DND-41 (cell line): ENCODE measurements at regions not wholly inside any gene's neighbourhood (a gene's known extent, or its start where the extent isn't known, plus 50 kb on each side); places are given as distances from the start of the nearest gene placed in this dataset.

Experiments used
- ATAC-seq: fragments of 200-7000 bp; cut with Tn5 transposase; 3 replicates; pipeline ENCODE4 v1.9.1; 2021; ENCODE audit warnings: low read depth; ENCODE audit not compliant: insufficient read depth
- DNase-seq: peaks from one replicate; pipeline ENCODE4 v3.0.0-alpha.2; 2020
- H2AFZ ChIP-seq: 2 replicates; pipeline ENCODE4 v1.6.0; 2012; ENCODE audit warnings: low read depth, low read length
- H3K27ac ChIP-seq: 2 replicates; pipeline ENCODE4 v1.5.1; 2012; ENCODE audit warnings: low read length, inconsistent platforms
- H3K27me3 ChIP-seq: fragments of 200-600 bp; sonication (generic); 2 replicates; pipeline ENCODE4 v1.6.0; 2012; ENCODE audit warnings: low read length, mild to moderate bottlenecking, inconsistent platforms; ENCODE audit not compliant: insufficient read depth, poor library complexity
- H3K36me3 ChIP-seq: 2 replicates; pipeline ENCODE4 v1.5.1; 2012; ENCODE audit warnings: low read length, inconsistent platforms; ENCODE audit not compliant: insufficient read depth
- H3K4me1 ChIP-seq: 2 replicates; pipeline ENCODE4 v1.5.1; 2012; ENCODE audit warnings: mild to moderate bottlenecking, low read length; ENCODE audit not compliant: insufficient read depth
- H3K4me2 ChIP-seq: 2 replicates; pipeline ENCODE4 v1.6.0; 2012; ENCODE audit warnings: mild to moderate bottlenecking, moderate library complexity, low read length, inconsistent platforms; ENCODE audit not compliant: insufficient read depth
- H3K4me3 ChIP-seq, 2 experiments: fragments of 200-600 bp in 1 of 2; shearing (Covaris generic) in 1 of 2; 2 replicates each; pipeline ENCODE4 v1.5.1; 2012 to 2016; ENCODE audit warnings: inconsistent platforms in 2 of 2, low read length in 2 of 2, mild to moderate bottlenecking in 2 of 2, low read depth in 1 of 2, moderate library complexity in 1 of 2
- H3K79me2 ChIP-seq: 2 replicates; pipeline ENCODE4 v1.6.0; 2012; ENCODE audit warnings: low read length, inconsistent platforms; ENCODE audit not compliant: insufficient read depth
- H3K9ac ChIP-seq: 2 replicates; pipeline ENCODE4 v1.6.0; 2012; ENCODE audit warnings: low read depth, mild to moderate bottlenecking, inconsistent platforms, low read length, moderate library complexity
- H3K9me3 ChIP-seq: 2 replicates; pipeline ENCODE4 v1.5.1; 2012; ENCODE audit warnings: low read length, moderate library complexity, mild to moderate bottlenecking, inconsistent platforms; ENCODE audit not compliant: insufficient read depth, severe bottlenecking
- H4K20me1 ChIP-seq: 2 replicates; pipeline ENCODE4 v1.6.0; 2012; ENCODE audit warnings: low read length; ENCODE audit not compliant: insufficient read depth
- CTCF ChIP-seq: IDR thresholded peaks from 2 replicates; pipeline ENCODE4 v1.5.1; 2012; ENCODE audit warnings: borderline replicate concordance, low read length, moderate library complexity, mild to moderate bottlenecking; ENCODE audit not compliant: poor library complexity, severe bottlenecking; ENCODE audit errors: extremely low read depth
- EZH2 ChIP-seq: IDR thresholded peaks from 3 replicates; pipeline ENCODE4 v1.6.1; 2012; ENCODE audit warnings: borderline replicate concordance, low read depth, mild to moderate bottlenecking, moderate library complexity, low read length, inconsistent platforms; ENCODE audit not compliant: severe bottlenecking

GRCh38 chrX:139025816-139026215, 314.3 kb upstream of the FGF13 start:
- no peak for DNase-seq
- ATAC-seq, result no peak
- Histone ChIP-seq H2AFZ (no peak overlapping the region), H4K20me1 (no peaks in the 10 kb centered on the region), H3K36me3 (no peaks in the 10 kb centered on the region), H3K4me2 (no peak overlapping the region), H3K4me3 (no peak overlapping the region), H3K79me2 (no peaks in the 10 kb centered on the region), H3K27ac (no peak overlapping the region), H3K9me3 (no peaks in the 10 kb centered on the region), H3K4me1 (no peaks in the 10 kb centered on the region), H3K27me3 (no peaks in the 10 kb centered on the region), H3K9ac (no peak overlapping the region)
- TF ChIP-seq EZH2, result no peak
- TF ChIP-seq CTCF, result no peak

GRCh38 chrX:139023531-139023930, 312.0 kb upstream of the FGF13 start:
- no peaks in the 10 kb centered on the region for H3K9me3 ChIP-seq
- H3K9ac ChIP-seq, result no peak overlapping the region
- no peak for TF ChIP-seq EZH2
- no peak for TF ChIP-seq CTCF
- no peak overlapping the region for H3K4me2 ChIP-seq
- no peaks in the 10 kb centered on the region for H3K27me3 ChIP-seq
- H3K27ac ChIP-seq, result no peak overlapping the region
- H3K4me3 ChIP-seq, result no peak overlapping the region
- H4K20me1 ChIP-seq, result no peaks in the 10 kb centered on the region
- DNase-seq (no peak), ATAC-seq (no peak)
- H2AFZ ChIP-seq, result no peak overlapping the region
- H3K79me2 ChIP-seq, result no peaks in the 10 kb centered on the region
- no peaks in the 10 kb centered on the region for H3K4me1 ChIP-seq
- no peaks in the 10 kb centered on the region for H3K36me3 ChIP-seq

- no peaks in the 10 kb centered on the region for H3K9me3 ChIP-seq
- no peak overlapping the region for H3K27ac ChIP-seq
- no peak overlapping the region for H3K4me2 ChIP-seq
- H3K9ac ChIP-seq, result no peak overlapping the region
- no peak overlapping the region for H3K4me3 ChIP-seq
- H3K27me3 ChIP-seq, result no peaks in the 10 kb centered on the region
- no peaks in the 10 kb centered on the region for H3K79me2 ChIP-seq
- no peaks in the 10 kb centered on the region for H3K4me1 ChIP-seq
- TF ChIP-seq CTCF (no peak), EZH2 (no peak)
- ATAC-seq (no peak), DNase-seq (no peak)
- no peak overlapping the region for H2AFZ ChIP-seq
- H3K36me3 ChIP-seq, result no peaks in the 10 kb centered on the region
- H4K20me1 ChIP-seq, result no peaks in the 10 kb centered on the region
These were observed 309.3 kb upstream of the FGF13 start for GRCh38 chrX:139020801-139021200.

GRCh38 chrX:139018436-139018835, 306.9 kb upstream of the FGF13 start:
- H3K4me1 ChIP-seq, result no peaks in the 10 kb centered on the region
- ATAC-seq (no peak), DNase-seq (no peak)
- H4K20me1 ChIP-seq, result no peaks in the 10 kb centered on the region
- no peak overlapping the region for H3K27ac ChIP-seq
- H3K79me2 ChIP-seq, result no peaks in the 10 kb centered on the region
- H3K9ac ChIP-seq, result no peak overlapping the region
- no peak overlapping the region for H3K4me2 ChIP-seq
- no peaks in the 10 kb centered on the region for H3K36me3 ChIP-seq
- TF ChIP-seq CTCF (no peak), EZH2 (no peak)
- no peak overlapping the region for H2AFZ ChIP-seq
- H3K27me3 ChIP-seq, result no peaks in the 10 kb centered on the region
- H3K9me3 ChIP-seq, result no peaks in the 10 kb centered on the region
- H3K4me3 ChIP-seq, result no peak overlapping the region
